HG03103 (cell line): ENCODE measurements at regions not wholly inside any gene's neighbourhood (a gene's known extent, or its start where the extent isn't known, plus 50 kb on each side); places are given as distances from the start of the nearest gene placed in this dataset.

ENCODE experiments used
- ATAC-seq: cut with Tn5 transposase; IDR thresholded peaks from one replicate; pipeline ENCODE4 v1.9.1; 2021; ENCODE audit warnings: low read depth; ENCODE audit not compliant: unreplicated experiment

- ATAC-seq, result no peak
Measured at GRCh38 chr5:100965291-100965690, 62.2 kb upstream of the ST8SIA4 start.
